HEK293 (cell line): ENCODE measurements at regions not wholly inside any gene's neighbourhood (a gene's known extent, or its start where the extent isn't known, plus 50 kb on each side); places are given as distances from the start of the nearest gene placed in this dataset.

Experiments used
- CTCF ChIA-PET: fragments of 350-600 bp; formaldehyde crosslinking; extraction: SDS; loops from one replicate; lab custom pipeline; 2021; ENCODE audit warnings: antibody characterized with exemption; lab: Yijun Ruan, JAX
- POLR2A ChIA-PET: fragments of 300-600 bp; formaldehyde crosslinking; extraction: SDS; loops from one replicate; lab custom pipeline; 2020; ENCODE audit warnings: antibody characterized with exemption, inconsistent platforms; lab: Yijun Ruan, JAX
- H3K27ac ChIP-seq: fragments of 200-500 bp; sonication (Bioruptor generic); 2 replicates; pipeline ENCODE4 v1.5.1; 2014; ENCODE audit warnings: low read depth, low read length, control low read depth, inconsistent platforms; ENCODE audit errors: extremely low read depth
- H3K36me3 ChIP-seq, 2 experiments: fragments of 200-500 bp in 1 of 2; sonication (Bioruptor generic) in 1 of 2; 1 replicate in 1 of 2; 2 replicates in 1 of 2; pipeline ENCODE4 v1.5.1; 2014 to 2017; ENCODE audit warnings: inconsistent platforms in 2 of 2, low read length in 2 of 2; ENCODE audit not compliant: control insufficient read depth in 2 of 2, insufficient read depth in 1 of 2
- H3K4me1 ChIP-seq: fragments of 200-500 bp; sonication (Bioruptor generic); 2 replicates; pipeline ENCODE4 v1.5.1; 2014; ENCODE audit warnings: mild to moderate bottlenecking, low read length, inconsistent platforms; ENCODE audit not compliant: control insufficient read depth, insufficient read depth
- H3K4me3 ChIP-seq: 2 replicates; pipeline ENCODE4 v1.5.1; 2011; ENCODE audit warnings: low read depth, mild to moderate bottlenecking, control low read depth, low read length, moderate library complexity
- H3K9me3 ChIP-seq: fragments of 200-500 bp; sonication (Bioruptor generic); 2 replicates; pipeline ENCODE4 v1.5.1; 2014; ENCODE audit warnings: low read depth, low read length, inconsistent platforms; ENCODE audit not compliant: control insufficient read depth, insufficient read depth
- IKZF3 ChIP-seq: fragments of 450-650 bp; IDR thresholded peaks from 2 replicates; pipeline ENCODE4 v1.5.0; 2018; ENCODE audit warnings: missing biosample characterization, mild to moderate bottlenecking, missing genetic modification characterization, moderate library complexity
- KLF1 ChIP-seq: fragments of 450-650 bp; formaldehyde crosslinking; IDR thresholded peaks from 2 replicates; pipeline ENCODE4 v1.5.1; 2016; ENCODE audit warnings: missing biosample characterization, missing genetic modification characterization
- MYNN ChIP-seq: fragments of 450-650 bp; formaldehyde crosslinking; IDR thresholded peaks from 2 replicates; pipeline ENCODE4 v1.5.1; 2016; ENCODE audit warnings: missing biosample characterization, missing genetic modification characterization, borderline replicate concordance
- PBX3 ChIP-seq: sonication (generic); formaldehyde crosslinking; IDR thresholded peaks from 2 replicates; pipeline ENCODE4 v1.8.1; 2022; ENCODE audit warnings: mild to moderate bottlenecking, moderate library complexity, missing genetic modification reagents
- SALL2 ChIP-seq: fragments of 450-650 bp; formaldehyde crosslinking; IDR thresholded peaks from 2 replicates; pipeline ENCODE4 v1.5.0; 2017; ENCODE audit warnings: missing biosample characterization, mild to moderate bottlenecking, missing genetic modification characterization, borderline replicate concordance
- SP2 ChIP-seq: fragments of 450-650 bp; formaldehyde crosslinking; IDR thresholded peaks from 2 replicates; pipeline ENCODE4 v1.5.1; 2016; ENCODE audit warnings: missing biosample characterization, missing genetic modification characterization
- YY1 ChIP-seq: fragments of 450-650 bp; formaldehyde crosslinking; IDR thresholded peaks from 2 replicates; pipeline ENCODE4 v1.5.1; 2018; ENCODE audit warnings: missing biosample characterization, missing genetic modification characterization
- ZFP3 ChIP-seq: fragments of 450-650 bp; formaldehyde crosslinking; IDR thresholded peaks from 2 replicates; pipeline ENCODE4 v1.5.1; 2016; ENCODE audit warnings: low read depth, missing biosample characterization, missing genetic modification characterization
- ZNF121 ChIP-seq: fragments of 450-650 bp; formaldehyde crosslinking; IDR thresholded peaks from 2 replicates; pipeline ENCODE4 v1.5.1; 2016; ENCODE audit warnings: missing biosample characterization, missing genetic modification characterization
- ZNF146 ChIP-seq: fragments of 450-650 bp; formaldehyde crosslinking; IDR thresholded peaks from 2 replicates; pipeline ENCODE4 v1.5.1; 2016; ENCODE audit warnings: missing biosample characterization, missing genetic modification characterization
- ZNF169 ChIP-seq: fragments of 450-650 bp; formaldehyde crosslinking; IDR thresholded peaks from 2 replicates; pipeline ENCODE4 v1.5.1; 2016; ENCODE audit warnings: missing biosample characterization, missing genetic modification characterization
- ZNF221 ChIP-seq: fragments of 450-650 bp; formaldehyde crosslinking; IDR thresholded peaks from 2 replicates; pipeline ENCODE4 v1.5.1; 2017; ENCODE audit warnings: missing biosample characterization, missing genetic modification characterization, borderline replicate concordance
- ZNF433 ChIP-seq: fragments of 450-650 bp; formaldehyde crosslinking; IDR thresholded peaks from 2 replicates; pipeline ENCODE4 v1.5.1; 2016; ENCODE audit warnings: missing biosample characterization, missing genetic modification characterization, low read depth
- ZNF48 ChIP-seq: fragments of 450-650 bp; formaldehyde crosslinking; IDR thresholded peaks from 2 replicates; pipeline ENCODE4 v1.5.1; 2016; ENCODE audit warnings: missing biosample characterization, missing genetic modification characterization
- ZNF544 ChIP-seq: fragments of 450-650 bp; formaldehyde crosslinking; IDR thresholded peaks from 2 replicates; pipeline ENCODE4 v1.5.0; 2017; ENCODE audit warnings: missing biosample characterization, missing genetic modification characterization
- ZNF571 ChIP-seq: fragments of 450-650 bp; formaldehyde crosslinking; IDR thresholded peaks from 2 replicates; pipeline ENCODE4 v1.5.0; 2017; ENCODE audit warnings: missing biosample characterization, missing genetic modification characterization
- ZNF670 ChIP-seq: fragments of 450-650 bp; formaldehyde crosslinking; IDR thresholded peaks from 2 replicates; pipeline ENCODE4 v1.5.1; 2016; ENCODE audit warnings: missing biosample characterization, missing genetic modification characterization, low read depth
- ZNF747 ChIP-seq: fragments of 450-650 bp; formaldehyde crosslinking; IDR thresholded peaks from 2 replicates; pipeline ENCODE4 v1.5.1; 2016; ENCODE audit warnings: missing biosample characterization, missing genetic modification characterization
- ZNF76 ChIP-seq: fragments of 450-650 bp; formaldehyde crosslinking; IDR thresholded peaks from 2 replicates; pipeline ENCODE4; 2016; ENCODE audit warnings: low read depth, missing biosample characterization, missing genetic modification characterization, borderline replicate concordance
- ZNF785 ChIP-seq: fragments of 450-650 bp; formaldehyde crosslinking; IDR thresholded peaks from 2 replicates; pipeline ENCODE4 v1.5.1; 2016; ENCODE audit warnings: missing biosample characterization, missing genetic modification characterization
- ZSCAN18 ChIP-seq: fragments of 450-650 bp; formaldehyde crosslinking; IDR thresholded peaks from 2 replicates; pipeline ENCODE4 v1.5.1; 2016; ENCODE audit warnings: missing biosample characterization, missing genetic modification characterization
- TF ChIP-seq, protein P1 (sequence below): fragments of 450-650 bp; formaldehyde crosslinking; IDR thresholded peaks from 2 replicates; pipeline ENCODE4; 2016; ENCODE audit warnings: missing biosample characterization, missing genetic modification characterization

DNA sequence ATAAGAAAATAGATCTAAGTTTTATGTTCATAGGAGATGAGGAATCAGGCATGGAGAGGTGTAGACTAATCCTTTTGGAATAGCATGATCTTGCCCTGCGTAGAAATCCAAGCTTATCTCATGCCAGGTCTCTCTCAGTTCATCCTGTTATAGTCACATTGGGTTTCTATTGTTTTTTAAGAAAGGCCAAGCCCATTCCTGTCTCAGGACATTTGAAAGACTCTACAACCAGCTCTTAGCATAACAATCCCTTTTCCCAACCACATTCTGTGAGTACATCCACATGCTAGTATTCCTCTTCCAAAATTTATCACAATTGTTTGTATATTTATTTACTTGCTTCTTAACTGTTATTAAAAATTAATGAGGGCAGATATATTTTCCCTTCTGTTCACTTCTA lies 130.3 kb downstream of the MMUT start:
- Histone ChIP-seq H3K4me3 (no peak overlapping the region), H3K36me3 (no peaks in the 10 kb centered on the region), H3K4me1 (no peaks in the 10 kb centered on the region), H3K27ac (no peak overlapping the region), H3K9me3 (no peaks in the 10 kb centered on the region)
- TF ChIP-seq SALL2 (no peak), SP2 (tag by site-specific recombination) (no peak), ZNF146 (tag by site-specific recombination) (no peak), ZNF433 (no peak), MYNN (tag by site-specific recombination) (no peak), ZNF169 (tag by site-specific recombination) (no peak), ZNF785 (tag by site-specific recombination) (no peak), ZNF544 (tag by site-specific recombination) (no peak), YY1 (tag by site-specific recombination) (no peak), IKZF3 (tag by site-specific recombination) (no peak), ZNF221 (no peak), PBX3 (CRISPR knock-in tag) (no peak), ZNF76 (tag by site-specific recombination) (no peak)
- TF ChIP-seq, protein P1, sequence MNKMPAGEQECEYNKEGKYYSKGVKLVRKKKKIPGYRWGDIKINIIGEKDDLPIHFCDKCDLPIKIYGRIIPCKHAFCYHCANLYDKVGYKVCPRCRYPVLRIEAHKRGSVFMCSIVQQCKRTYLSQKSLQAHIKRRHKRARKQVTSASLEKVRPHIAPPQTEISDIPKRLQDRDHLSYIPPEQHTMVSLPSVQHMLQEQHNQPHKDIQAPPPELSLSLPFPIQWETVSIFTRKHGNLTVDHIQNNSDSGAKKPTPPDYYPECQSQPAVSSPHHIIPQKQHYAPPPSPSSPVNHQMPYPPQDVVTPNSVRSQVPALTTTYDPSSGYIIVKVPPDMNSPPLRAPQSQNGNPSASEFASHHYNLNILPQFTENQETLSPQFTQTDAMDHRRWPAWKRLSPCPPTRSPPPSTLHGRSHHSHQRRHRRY (tag by site-specific recombination) = no peak
- ChIA-PET CTCF (interaction anchor here (0.7 kb wide), 1 partner anchor 562 kb away, joined by 6 read pairs; no protein-coding TSS in a partner anchor), POLR2A (no interaction called here)

- CTCF ChIA-PET = no interaction called here
- TF ChIP-seq ZNF121 (tag by site-specific recombination) = no peak
- no peak for TF ChIP-seq ZNF48
- TF ChIP-seq ZNF670 (tag by site-specific recombination) = no peak
- TF ChIP-seq KLF1 (tag by site-specific recombination) = no peak
- TF ChIP-seq ZNF146 (tag by site-specific recombination) = no peak
- TF ChIP-seq ZNF571 (tag by site-specific recombination) = no peak
- no peak for TF ChIP-seq SALL2
- no peak for TF ChIP-seq ZNF747
- no peak for TF ChIP-seq ZSCAN18
- TF ChIP-seq ZFP3 (tag by site-specific recombination) = no peak
- TF ChIP-seq, all 188 proteins: peak for 0
Observed at GRCh38 chr6:49329186-49329585, 133.9 kb downstream of the MMUT start.

More at GRCh38 chr6:49329186-49329585, 133.9 kb downstream of the MMUT start:
- H3K4me1 ChIP-seq = no peaks in the 10 kb centered on the region
- no peak overlapping the region for H3K27ac ChIP-seq
- POLR2A ChIA-PET = no interaction called here
- H3K4me3 ChIP-seq = no peak overlapping the region
- no peaks in the 10 kb centered on the region for H3K9me3 ChIP-seq
- no peaks in the 10 kb centered on the region for H3K36me3 ChIP-seq
